NCI-H2227 treated with DMSO at 0.1 percent for 48 hours (cell line): ENCODE measurements at regions not wholly inside any gene's neighbourhood (a gene's known extent, or its start where the extent isn't known, plus 50 kb on each side); places are given as distances from the start of the nearest gene placed in this dataset.

Source experiments
- DNase-seq: peaks from one replicate; lab custom pipeline; 2025; lab: John Stamatoyannopoulos, UW

GRCh38 chr2:176388861-176389260 lies 119.6 kb downstream of the MTX2 start:
- DNase-seq = no peak

DNA sequence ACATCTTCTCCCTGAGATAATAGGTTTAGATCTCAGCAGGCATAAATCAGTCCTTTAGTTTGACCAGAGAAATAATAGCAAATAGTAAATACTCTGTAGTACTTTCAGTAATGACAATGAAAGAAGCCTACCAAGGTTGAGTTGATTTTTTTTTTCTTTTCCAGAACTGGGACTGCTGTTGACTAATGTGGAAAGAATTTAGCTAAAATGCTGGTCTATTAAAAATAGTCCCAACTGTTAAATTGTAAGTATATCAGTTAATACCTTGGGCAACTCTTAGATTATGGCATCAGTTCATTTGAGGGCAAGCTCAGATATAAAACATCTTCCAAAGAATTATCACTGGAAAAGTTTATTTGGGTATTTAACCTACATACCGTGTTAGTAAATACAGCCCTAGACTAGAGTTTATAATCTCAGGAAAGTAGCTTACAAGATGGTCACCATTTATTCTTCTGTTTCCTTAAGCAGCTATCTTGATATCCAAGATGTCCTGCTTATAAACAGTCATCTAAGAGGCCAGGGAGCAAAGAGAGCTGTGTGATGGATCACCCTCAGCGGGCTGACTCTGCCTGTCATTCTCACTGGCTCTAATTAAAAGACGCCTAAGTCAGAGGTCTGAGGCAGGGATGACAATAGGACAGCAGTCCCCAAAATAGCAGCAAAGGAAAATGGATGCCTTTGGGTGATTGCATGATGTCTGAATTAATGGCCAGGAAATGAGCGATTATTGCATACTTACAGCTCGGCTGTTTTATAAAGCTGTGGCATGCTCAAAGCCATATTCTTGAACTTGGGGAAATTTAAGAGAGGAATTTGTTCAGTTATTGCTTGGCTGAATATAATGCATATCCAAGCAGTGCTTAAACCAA lies 121.3 kb downstream of the MTX2 start:
- DNase-seq = no peak

- DNase-seq = no peak
Measured at GRCh38 chr2:176391148-176391419, 121.8 kb downstream of the MTX2 start.

DNA sequence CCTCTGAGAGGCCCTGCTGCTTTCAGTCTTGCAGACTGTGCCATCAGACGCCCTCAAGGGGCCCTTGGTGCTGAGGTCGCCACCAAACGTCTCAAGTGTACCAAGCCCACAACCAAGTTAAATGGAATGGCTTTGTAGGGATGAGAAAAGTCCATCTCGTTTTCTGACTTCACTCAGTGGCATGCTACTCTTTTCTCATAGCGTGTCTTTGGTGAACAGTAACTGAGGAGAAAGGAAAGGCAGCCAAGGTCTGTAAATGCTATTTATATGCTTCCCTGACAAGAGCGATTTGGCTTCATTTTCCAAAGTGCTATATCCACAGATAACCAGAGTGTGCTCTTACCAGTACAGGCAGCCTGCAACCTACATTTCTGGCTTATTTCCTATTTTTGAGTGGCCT lies 123.0 kb downstream of the MTX2 start:
- DNase-seq = no peak

- DNase-seq = no peak
Measured at GRCh38 chr2:176392744-176393414, 123.6 kb downstream of the MTX2 start.

GRCh38 chr2:176395273-176395854 lies 126.1 kb downstream of the MTX2 start:
- no peak for DNase-seq

DNA sequence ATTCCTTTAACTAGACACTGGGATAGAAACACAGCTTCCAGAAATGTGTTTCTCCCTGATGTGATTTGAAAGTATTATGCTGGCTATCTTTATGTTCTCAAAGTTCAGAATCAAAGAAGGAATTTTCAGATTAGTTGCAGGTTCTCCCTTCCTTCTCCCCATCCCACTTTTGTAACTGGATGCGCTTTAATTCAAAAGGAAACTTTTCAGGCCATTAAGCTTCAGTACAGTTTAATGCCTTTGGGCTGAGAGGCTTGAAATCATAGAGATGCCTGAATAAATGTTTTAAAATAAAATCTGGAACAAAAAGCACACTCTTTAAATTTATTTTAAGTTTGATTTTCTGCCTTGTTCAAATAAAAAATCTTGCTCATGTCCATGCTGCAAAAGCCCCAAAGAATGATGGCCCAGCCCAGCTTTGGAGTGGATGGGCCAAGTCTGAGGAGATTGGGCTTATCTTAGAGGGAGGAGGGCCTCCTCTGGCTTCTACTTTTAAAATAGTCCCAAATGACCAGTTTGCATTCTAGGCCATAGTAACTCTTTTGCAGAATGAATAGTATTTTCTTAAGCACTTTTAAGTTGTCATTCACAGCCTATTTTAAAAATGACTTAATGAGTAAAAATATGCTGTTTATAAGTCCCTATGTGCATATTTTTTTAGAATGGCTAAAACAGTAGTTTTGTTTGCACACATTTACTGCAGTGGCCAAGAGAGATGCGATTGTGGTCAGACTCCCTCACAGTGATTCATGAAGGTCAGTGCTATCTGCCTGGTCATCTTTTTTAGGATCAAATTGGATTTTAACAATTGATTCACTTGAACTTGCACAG lies 129.2 kb downstream of the MTX2 start:
- DNase-seq = no peak

- no peak for DNase-seq
Measured at GRCh38 chr2:176399074-176399598, 129.9 kb downstream of the MTX2 start.

GRCh38 chr2:176405477-176405876 lies 136.2 kb downstream of the MTX2 start:
- DNase-seq = no peak

GRCh38 chr2:176407706-176408105 lies 138.5 kb downstream of the MTX2 start:
- no peak for DNase-seq

- DNase-seq = no peak
Measured at GRCh38 chr2:176409671-176410070, 140.4 kb downstream of the MTX2 start.

DNA sequence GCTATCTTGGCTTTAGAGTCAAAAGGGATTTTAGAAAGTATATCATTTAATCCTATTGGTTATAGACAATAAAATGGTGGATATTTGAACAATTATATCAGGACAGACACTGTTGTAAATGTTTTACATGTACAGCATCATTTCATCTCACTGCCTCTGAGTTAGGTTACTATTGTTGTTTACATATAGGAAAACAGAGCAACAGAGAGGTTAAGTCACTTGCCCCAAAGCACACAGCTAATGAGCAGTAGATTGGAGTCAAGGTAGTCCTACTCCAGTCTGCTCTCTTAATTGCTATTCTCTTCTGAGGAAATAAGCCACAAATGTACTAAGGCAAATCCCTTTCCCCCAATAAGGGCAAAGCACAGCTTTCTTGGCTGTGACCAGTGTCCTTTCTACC lies 142.9 kb downstream of the MTX2 start:
- DNase-seq = no peak

- no peak for DNase-seq
Measured at GRCh38 chr2:176413786-176414185, 144.5 kb downstream of the MTX2 start.

DNA sequence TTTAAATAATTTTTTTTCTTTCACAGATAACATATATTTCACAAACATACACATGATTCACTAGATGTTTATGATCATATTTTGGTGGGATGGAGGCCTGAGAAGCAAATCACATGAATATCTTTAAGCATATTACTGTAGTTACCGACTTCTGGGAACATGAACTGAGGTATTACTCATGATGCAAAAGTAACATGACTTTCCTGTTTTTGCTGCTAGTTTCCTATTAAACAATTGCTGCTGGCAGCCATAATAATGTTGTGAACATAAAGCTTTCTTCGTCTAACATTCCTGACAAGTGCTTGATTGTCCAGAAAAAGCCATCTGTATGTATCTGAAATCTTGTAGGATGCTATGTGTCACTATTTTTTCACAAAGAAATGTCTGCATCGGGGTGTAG lies 145.4 kb downstream of the MTX2 start:
- DNase-seq = no peak

DNA sequence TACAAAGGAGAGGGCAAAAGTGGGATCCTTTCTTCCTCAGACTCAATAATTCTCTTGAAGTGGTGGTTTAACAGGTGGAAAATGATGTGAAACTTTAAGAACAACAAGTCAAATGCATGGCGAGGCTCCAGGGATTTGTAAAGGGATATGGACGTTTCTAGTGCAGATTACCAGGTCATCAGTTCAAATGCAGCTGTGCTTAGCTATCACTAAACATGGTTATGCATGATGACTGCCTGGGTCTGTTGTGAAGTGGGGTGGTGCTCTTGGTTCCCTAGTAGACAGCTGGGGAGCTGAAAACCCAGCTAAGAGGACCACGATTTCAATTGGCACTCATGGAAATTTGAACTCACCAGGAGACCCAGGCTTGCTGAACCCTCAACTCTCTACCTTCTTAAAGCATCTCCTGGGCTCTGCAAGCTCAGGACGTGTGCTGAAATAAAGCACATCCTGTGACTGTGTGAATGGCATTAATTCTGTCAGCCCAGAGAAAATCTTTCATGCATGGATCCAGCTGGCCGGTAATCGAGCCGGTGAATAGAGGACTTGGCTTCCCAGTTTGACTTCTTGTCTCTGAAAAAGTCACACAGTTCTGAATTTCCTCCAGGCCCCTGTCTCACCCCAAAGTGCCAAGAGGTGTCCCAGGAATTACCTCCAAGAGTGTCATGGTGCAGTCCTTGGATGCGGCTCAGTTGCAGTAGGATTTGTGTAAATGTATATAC lies 146.1 kb downstream of the MTX2 start:
- DNase-seq = no peak

DNA sequence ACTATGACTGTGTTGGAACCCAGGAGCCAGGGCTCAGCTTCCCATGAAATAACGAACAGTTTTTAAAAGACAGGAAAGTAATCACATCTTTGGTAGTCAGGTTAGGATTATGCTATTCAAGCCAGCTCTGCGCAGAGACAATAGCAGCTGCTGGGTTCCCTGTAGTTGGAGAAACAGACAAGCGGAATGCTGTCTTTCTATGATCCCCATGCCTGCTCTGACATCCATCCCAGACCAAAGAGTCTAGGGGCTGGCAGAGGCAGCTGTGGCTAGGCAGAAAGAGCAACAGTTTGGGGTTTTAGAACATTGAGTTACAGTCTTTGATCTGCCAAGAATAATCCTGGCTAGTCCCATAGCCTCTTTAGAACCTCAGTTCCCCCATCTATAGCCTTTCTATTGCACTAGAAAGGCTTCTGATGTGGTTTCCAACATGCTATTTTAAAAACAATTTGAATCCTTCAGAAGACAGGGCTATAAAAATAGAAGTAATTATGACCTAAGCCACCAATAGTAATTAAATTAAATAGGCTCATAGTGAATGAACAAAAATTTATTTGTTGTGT lies 146.8 kb downstream of the MTX2 start:
- no peak for DNase-seq

DNA sequence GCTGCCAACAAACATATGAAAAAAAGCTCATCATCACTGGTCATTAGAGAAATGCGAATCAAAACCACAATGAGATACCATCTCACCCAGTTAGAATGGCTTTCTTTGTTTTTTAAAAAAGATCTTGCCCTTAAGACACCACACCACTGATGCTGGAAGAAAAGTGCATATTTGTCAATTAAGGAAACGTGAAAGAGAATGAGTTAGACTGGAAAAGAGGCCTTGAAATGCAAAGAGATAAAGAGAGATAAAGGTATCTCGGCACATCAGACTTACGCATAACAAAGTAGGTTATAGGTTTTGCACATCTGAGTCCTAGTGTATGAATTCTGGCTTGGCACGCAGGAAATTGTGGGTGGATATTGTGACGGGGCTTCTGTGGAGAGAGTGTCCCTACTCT lies 149.5 kb downstream of the MTX2 start:
- DNase-seq = no peak

DNA sequence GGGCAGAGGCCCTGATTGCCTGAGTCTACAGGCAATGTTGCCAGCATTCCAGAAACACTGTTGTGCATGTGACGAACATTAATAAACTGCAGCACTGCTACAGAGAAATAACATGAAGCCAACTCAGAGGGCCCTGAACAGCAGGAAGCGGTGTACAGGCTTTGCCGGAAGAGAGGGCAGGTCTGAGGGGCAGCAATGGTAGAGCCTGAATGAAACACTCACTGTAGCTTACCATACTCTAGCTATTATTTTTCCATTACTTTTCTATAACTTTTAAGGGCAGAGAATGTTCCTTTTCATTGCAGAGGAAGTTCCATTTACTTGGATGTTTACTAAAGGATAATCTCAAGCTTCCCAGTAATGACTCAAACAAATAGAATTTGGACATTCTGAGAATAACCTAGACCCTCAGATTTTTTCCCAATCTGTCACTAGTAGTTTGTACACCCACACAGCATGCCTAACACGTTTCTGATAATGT lies 150.4 kb downstream of the MTX2 start:
- DNase-seq = no peak

GRCh38 chr2:176421297-176422050 lies 152.2 kb downstream of the MTX2 start:
- DNase-seq = no peak

DNA sequence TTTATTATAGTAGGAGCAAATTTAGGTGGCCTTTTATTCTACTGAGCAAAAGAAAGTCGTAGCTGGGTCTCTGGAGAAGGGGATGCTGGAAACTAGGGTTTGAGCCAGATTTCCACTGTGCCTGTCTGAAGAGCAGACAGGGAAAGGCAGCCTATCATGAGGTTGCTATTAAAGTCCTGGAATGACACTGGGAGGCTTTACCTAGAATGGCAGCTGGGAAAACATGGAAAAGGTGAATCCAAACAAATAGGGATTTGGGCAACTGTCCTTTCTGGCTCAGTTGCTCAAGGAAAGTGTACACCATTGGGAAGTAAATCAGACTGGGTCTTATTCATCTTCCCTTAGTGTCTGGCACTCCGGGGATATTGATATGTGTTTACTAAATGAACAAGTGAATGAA lies 154.6 kb downstream of the MTX2 start:
- DNase-seq = no peak
